ELF-1 (cell line): ENCODE measurements at regions not wholly inside any gene's neighbourhood (a gene's known extent, or its start where the extent isn't known, plus 50 kb on each side); places are given as distances from the start of the nearest gene placed in this dataset.
A peak's percentile ranks its signal among the peaks of the same experiment; 100 is the strongest.
"Not testable (repeated sequence)": the region's sequence is repeated elsewhere in the genome, so short reads cannot be mapped to it uniquely, and the experiment has no call there.

Source experiments
- DNase-seq: peaks from one replicate; pipeline ENCODE4 v3.0.0-alpha.2; 2016; ENCODE audit warnings: low read depth, low spot score

DNA sequence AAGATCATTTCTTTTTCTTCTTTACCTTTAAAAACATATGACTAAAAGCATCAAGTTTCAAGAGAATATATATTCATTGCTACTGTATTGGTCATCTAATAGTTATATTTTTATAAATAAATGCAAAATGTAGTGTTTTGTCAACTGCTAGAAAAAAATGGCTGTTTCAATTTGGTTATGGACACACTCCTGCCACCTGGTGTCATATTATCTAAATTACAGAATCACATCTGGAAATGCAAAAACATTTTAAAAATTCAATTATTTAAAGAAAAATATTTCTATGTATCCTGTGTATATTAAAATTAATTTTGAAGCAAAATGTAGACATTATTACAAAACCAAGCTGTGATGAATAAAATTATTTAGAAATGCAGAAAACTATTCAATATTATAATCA is 329.4 kb upstream of the PCDH18 start:
- no peak for DNase-seq

DNA sequence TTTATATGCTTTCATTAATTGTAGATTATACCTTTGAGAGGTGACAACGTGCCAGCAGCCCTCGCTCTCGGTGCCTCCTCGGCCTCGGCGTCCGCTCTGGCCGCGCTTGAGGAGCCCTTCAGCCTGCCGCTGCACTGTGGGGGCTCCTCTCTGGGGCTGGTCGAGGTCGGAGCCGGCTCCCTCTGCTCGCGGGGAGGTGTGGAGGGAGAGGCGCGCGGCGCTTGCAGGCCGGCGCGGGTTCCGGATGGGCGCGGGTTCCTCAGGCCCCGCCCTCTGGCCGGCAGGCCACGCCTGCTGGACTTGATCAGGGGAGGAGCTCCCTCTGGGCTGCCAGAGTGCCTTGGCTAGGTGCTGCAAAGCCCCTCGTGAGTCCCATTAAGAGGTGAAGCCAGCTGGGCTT is 321.1 kb upstream of the PCDH18 start:
- DNase-seq = no peak

DNA sequence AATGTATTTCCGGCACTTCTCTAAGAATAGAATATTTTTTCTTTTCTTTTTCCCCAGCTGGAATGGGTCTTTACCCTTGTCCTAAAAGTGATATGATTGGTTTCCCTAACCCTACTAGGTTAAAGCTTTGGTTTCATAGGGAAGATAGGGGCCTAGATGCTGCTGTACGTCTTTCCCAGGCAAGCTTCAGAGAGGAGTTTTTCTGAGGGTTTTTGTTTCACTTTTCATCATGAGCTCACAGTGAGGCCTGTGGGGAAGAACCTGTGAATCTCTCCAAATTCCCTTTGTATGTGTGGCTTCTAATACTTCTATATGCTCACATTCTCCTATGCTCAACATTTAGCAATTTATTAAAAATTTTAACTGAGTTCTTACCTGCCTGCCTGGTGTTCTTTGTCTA is 320.0 kb upstream of the PCDH18 start:
- no peak for DNase-seq

DNA sequence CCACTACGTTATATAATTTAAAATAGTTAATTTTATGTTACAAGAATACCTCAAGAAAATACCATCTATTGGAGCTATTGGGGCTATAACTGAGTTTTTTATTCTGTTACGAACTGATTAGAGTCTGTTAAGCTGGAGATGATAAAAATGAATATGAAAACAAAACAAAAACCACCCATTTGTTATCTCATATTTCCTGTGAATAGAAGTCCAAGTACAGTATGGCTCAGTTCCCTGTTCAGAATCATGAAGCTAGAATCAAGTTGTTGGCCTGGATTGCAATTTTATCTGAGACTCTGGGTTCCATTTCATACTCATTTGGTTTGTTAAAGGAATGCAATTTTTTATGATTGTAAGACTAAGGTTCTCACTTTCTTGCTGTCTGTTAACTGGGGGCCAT is 319.1 kb upstream of the PCDH18 start:
- DNase-seq = no peak

DNA sequence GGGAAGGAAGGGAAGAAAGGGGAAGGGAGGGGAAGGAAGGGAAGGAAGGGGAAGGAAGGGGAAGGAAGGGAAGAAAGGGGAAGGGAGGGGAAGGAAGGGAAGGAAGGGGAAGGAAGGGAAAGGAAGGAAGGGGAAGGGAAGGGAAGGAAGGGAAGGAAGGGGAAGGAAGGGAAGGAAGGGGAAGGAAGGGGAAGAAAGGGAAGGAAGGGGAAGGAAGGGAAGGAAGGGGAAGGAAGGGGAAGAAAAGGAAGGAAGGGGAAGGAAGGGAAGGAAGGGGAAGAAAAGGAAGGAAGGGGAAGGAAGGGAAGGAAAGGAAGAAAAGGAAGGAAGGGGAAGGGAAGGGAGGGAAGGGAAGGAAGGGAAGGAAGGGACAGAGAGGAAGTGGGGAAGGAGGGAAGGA is 295.7 kb upstream of the PCDH18 start:
- not testable (repeated sequence) for DNase-seq

DNA sequence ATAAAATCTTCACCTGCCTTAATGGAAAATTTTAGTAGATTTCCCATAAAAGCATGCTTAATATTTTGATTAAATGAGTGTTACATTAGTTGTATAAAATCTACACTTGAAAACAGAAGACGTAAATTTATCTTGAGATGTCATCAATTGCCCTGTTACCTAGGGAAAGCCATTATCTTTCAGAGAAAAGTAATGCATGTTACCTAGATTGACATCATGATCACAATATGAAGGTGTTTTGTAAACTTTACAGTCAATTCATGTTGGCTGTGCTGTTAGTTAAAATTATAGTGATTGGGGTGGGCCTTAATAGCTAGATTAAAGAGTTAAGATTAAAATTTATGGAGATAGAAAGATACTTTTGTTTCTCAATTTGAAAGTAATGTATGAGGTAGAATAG is 293.2 kb upstream of the PCDH18 start:
- no peak for DNase-seq

DNA sequence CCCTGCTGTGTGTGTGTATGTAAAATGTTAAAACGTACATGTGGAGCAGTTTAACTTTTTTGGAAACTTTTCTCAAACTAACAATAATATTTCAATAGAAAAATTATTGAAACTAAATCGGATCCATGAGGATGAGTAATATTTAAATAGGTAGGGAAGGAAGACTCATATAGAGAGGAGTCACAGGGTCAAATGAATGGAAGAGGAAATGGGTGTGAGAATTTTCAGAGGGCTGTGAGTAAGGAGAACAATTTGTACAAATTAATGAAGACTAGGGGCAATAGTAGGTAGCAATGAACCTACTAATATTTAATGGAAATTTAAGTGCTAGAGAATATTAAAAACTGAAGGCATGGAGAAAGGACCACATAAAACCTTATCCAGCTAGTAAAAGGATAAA is 290.7 kb upstream of the PCDH18 start:
- DNase-seq = no peak

DNA sequence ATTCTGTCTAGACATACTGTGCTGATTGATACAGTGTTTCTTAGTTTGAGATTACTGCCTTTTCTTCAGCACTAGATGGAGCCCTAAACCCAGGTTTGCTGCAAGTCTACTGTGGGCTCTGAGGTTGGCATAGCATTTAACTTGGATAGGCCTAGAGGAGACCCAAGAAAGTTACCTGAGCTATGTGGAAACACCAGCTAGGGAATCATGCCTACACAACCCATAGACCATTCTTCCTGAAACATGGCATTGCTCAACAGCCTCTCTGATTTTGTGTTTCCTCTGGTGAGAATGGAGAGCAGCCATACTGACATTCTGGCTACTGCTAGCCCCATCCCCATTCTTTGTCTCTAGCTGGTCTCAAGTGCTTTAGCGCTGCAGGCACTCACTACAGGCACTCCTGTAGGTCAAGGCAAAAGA is 287.7 kb upstream of the PCDH18 start:
- DNase-seq = peak; percentile 53

DNA sequence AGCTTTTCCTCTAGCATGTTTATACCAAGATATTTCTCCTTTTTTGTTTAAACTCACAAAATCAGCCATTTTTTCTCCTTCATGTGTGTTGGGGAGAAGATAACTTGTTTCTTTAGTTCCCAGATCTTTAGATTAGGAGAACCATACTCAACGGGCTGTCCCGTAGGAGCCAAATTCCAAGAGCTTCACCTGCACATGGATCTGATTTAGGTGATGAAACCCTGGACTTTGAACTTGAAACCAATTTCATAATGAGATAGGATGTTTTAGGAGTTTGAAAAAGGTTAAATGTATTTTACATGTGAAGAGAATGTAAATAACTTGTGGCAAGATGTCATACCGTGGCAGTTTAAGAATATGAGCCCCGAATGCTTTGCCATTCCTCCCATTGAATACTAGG is 280.0 kb upstream of the PCDH18 start:
- DNase-seq = no peak

DNA sequence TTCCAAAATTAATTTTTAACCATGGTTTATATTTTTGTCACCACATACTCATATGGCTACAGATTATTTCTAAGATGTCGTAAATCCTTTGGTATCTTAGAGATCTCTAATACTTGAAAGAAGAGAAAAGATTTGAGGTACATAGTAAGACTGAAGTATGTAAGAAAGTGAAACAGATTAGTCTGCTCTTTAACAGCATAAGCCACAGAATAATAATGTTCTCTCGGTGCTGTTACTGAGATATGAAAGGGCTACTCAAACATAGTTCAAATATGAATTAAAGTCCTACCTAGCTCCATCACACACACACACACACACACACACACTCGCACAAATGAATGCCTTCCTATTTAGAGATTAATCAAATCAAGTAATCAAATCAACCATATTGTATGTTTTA is 274.1 kb upstream of the PCDH18 start:
- DNase-seq = no peak

DNA sequence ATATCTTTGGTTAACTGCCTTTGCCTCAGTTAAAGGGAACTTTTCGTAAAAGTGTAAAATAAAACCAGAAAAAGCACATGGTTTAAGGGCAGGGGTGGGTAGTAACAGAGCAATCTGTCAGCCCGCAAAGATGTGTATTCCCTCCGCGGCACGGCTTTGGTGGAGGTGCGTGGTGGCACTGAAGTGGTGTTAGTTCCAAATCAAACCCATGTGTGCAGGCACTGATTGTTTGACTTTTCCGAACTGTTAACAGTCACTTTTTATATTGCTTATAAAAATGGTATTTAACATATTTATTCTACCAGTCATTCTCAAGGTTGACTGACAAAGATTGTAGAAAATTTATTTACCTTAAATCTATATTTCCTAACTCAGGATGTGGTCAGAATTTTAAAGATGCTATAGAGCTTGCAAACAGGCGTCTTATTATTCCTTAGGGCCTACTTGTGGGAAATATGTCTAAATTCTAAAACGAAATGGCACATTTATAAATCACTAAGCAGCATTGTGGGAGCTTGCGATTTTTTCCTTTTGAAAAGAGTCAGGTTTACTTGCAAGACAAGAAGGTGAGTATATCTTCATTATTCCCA is 272.7 kb upstream of the PCDH18 start:
- no peak for DNase-seq

DNA sequence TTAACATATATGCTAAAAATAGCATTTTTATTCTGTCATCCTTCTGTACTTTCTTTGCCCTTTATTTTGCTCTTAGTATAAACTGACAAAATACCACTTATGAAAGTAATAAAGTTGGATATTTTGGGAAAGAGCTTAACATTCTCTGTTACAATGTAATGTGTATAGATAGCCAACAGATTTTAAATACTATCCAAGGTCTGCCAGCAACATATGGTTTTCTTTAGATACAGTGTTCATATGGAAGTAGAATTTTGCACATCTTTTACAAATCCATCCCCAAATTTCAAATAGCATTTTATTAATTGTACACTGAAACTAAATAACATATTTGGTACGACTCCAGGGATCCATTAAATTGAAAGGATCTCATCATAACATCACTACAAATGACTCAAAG is 268.6 kb upstream of the PCDH18 start:
- no peak for DNase-seq

DNA sequence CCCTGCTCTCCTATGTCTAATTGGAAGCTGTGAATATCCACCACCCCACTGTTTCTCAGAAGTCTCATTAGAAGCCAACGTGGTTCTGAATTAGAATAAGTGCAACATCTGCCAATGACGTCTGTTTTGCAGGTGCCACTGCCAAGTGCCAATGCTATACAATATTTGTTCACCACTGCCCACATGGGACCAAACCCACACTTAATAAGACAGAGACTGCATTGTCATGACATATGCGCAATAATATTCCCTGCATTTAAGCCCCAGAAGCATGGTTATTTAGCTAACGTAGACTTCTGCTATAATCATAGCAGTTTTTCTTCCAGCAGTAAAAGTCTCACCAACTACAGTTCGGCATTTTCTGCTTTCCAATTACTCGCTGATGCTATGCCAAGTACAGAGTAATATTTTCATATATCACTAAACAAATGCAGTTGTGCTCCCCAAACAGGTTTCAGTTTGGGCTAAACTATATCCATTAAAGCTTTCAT is 262.5 kb upstream of the PCDH18 start:
- no peak for DNase-seq

DNA sequence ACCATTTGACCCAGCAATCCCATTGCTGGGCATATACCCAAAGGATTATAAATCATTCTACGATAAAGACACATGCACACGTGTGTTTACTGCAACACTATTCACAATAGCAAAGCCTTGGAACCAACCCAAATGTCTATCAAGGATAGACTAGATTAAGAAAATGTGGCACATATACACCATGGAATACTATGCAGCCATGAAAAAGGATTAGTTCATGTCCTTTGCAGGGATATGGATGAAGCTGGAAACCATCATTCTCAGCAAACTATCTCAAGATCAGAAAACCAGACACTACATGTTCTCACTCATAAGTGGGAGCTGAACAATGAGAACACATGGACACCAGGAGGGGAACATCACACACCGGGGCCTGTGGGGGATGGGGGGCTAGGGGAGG is 257.0 kb upstream of the PCDH18 start:
- not testable (repeated sequence) for DNase-seq

DNA sequence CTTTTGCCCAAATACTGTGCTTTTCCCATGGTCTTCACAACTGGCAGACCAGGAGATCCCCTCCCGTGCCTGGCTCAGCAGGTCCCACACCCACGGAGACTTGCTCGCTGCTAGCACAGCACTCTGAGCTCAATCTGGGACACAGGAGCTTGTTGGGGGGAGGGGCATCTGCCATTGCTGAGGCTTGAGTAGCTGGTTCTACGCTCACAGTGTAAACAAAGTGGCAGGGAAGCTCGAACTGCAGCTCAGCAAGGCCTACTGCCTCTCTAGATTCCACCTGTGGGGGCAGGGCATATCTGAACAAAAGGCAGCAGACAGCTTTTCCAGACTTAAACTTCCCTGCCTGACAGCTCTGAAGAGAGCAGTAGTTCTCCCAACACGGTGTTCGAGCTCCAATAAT is 251.6 kb upstream of the PCDH18 start:
- DNase-seq = peak; percentile 54

DNA sequence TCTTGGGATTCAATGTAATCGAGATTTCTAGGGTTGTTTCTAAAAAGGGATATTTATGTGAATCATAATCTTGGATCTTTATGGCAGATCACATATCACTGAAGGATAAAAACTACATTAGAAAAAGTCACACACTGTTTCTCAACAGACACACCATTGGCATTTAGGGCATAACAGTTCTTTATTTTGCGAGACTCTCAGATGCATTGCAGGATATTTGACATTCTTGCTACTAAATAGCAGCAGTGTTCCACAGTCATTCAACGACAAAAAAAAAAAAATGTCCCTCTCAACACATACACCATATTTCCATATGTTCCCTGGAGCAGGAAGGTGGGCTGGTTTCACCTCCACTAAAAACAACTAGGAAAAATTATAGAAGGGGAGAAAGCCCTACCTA is 243.4 kb upstream of the PCDH18 start:
- no peak for DNase-seq

DNA sequence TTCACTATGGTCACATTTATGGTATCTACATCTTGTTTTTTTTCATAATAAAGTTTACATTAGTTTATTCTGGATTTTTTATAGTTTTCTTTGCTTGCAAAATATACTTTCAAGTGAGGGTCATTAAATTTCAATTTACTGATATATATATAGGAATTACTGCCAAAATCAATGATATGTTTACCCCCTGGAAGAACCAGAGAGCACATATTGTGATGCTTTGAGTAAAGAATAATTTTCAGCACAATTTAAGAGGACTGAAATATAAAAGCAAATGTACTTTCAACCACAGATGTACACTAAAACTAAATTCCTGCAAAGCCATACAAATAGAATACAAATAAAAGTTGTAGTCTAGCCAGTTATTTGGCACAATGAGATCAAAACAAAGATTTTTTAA is 242.2 kb upstream of the PCDH18 start:
- DNase-seq = no peak

DNA sequence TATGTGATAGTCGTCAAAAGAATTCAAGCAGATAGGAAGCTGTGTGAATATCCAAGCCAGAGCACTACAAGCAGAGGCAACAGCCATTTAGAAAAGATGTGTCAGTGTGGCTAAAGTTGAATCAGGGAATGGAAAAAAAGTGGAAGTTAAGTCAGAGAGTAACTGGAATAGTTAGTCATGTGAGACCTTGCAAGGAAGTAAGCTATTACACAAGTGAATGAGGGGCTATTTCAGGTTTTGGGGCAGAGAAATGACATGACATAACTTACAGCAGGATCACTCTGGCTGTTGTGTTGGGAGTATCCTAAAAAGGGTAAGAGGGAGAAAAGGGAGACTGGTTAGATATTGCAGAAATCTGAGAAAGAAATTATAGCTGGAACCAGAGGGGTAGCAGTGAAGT is 236.6 kb upstream of the PCDH18 start:
- no peak for DNase-seq

DNA sequence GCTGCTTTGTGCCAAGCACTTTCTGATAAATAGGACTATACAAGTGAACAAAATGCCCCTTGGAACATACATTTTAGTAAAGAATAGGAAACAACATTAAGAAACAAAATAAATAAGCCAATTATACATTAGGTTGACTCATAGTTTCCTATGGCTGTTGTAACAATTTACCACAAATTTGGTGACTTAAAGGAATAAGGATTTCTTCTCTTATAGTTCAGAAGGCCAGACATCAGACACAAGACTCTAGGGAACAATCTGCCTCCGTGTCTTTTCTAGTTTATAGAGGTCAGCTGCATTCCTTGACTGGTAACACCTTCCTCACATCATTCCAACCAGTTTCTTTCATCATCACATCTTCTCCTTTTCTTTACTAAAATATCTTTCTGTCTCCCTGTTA is 235.9 kb upstream of the PCDH18 start:
- DNase-seq = no peak

DNA sequence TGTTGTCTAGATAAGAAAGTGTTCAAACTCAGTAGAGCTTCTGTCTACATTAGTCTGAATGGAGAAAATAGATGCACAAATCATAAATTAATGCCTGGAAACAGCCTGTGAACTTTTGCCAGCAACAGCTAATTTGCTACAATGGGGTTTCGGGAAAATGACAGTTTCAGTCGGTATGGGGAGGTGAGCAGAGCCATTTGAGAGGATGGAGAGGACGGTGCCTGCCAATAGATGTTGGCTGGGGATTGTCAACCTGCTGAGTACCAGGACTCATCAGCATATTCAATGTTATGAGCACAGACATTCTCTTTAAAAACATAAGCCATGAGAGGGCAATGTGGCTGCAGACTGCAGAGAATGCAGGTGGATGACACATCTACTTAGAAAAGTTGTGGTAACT is 230.3 kb upstream of the PCDH18 start:
- no peak for DNase-seq

DNA sequence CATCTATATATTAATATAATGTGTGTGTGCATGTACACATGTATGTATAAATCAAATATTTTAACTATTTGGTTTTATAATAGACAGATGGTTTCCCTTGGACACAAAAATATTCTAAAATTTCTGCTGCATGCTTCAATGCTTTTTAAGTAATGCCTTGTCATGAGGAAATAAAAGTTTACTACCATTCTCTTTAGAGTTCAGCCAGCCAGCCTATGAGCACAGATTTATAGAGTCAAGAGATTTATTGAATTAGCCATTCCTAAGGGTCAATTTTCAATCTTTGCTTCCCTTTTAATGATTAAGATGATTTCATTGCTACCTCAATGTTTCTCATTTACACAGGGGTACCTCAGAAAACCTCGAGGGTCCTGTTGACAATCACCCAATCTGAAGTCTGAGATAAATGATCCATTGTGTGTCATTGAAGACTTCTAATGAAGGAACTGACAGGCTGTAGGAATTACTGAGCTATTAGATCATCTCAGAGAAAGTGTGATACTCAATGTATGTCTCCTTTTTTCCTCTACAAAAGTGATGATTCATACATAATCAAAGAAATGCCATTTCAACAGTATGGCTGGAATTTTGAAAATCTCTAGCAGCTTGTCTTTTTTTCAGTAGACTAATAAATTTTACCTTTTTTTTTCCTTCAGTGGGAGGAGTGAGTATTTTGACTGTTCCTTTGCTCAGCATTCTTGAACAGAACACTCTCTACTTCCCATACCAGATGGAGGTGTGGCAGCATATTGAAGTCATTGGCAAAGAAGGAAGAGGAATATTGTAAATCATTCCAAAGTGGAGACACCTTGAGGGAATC is 222.6 kb upstream of the PCDH18 start:
- DNase-seq = no peak

DNA sequence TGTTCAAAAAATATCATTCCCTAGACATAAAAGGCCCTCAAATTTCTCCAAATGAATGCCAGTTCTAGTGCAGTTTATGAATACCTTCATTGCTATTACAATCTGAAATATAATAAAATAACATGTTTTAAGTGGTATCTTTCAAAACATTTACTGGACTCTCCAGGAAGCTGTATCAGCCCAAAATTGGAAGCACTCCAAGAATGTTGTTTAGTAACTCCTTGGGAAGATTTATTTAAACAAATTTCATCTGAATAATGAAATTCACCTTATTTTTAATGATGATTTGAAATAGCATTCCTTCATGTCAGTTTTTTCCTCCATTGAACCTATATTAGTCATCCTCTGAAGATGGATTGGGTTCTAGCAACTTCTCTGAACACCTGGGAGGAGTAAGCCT is 217.2 kb upstream of the PCDH18 start:
- no peak for DNase-seq

DNA sequence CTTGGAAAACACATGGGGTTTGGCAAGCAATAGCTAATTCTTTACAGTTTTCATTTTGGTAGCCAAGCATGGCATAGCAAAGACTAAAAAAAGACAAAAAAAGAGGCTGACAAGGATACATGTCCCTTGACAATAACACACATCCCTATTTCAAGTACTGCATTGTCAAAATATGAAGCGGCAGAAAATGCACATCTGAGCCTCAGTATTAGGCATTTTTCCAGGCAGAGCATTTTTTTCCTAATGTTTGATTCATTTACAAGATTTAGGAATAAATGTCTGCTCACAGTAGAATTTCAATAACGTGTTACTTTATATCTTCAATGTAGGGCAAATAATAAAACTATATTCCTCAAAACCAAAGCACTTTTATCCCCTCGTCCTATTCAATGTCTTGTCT is 216.3 kb upstream of the PCDH18 start:
- DNase-seq = no peak
